IMR-90 (cell line): ENCODE measurements at regions not wholly inside any gene's neighbourhood (a gene's known extent, or its start where the extent isn't known, plus 50 kb on each side); places are given as distances from the start of the nearest gene placed in this dataset.
A peak's percentile ranks its signal among the peaks of the same experiment; 100 is the strongest.

ENCODE experiments used
- ATAC-seq: fragments of 200-7000 bp; cut with Tn5 transposase; 2 replicates; pipeline ENCODE4 v1.9.1; 2020; ENCODE audit warnings: low read depth, mild to moderate bottlenecking, moderate library complexity
- BruUV-seq: library from RNA; stranded (reverse); fragments of 400-500 nt; replicated peaks from 2 replicates; lab custom pipeline; 2021; lab: Mats Ljungman, UMichigan
- CTCF ChIA-PET: fragments of 300-600 bp; formaldehyde crosslinking; extraction: SDS; loops from one replicate; lab custom pipeline; 2021; ENCODE audit warnings: antibody characterized with exemption; lab: Yijun Ruan, JAX
- POLR2A ChIA-PET: fragments of 300-600 bp; sonication (Branson Sonifier 250); formaldehyde crosslinking; loops from one replicate; lab custom pipeline; 2022; ENCODE audit warnings: antibody characterized with exemption; ENCODE audit not compliant: unreplicated experiment; lab: Charles Lee
- DNase-seq: peaks from one replicate; pipeline ENCODE4 v3.0.0; 2013
- H2AFZ ChIP-seq: replicated peaks from 2 replicates; pipeline ENCODE3; 2013; ENCODE audit warnings: low read length, mild to moderate bottlenecking; ENCODE audit not compliant: poor library complexity
- H2AK5ac ChIP-seq: 2 replicates; pipeline ENCODE4 v1.6.1; 2013; ENCODE audit warnings: low read depth, low read length, inconsistent platforms
- H2AK9ac ChIP-seq: replicated peaks from 2 replicates; pipeline ENCODE3; 2013; ENCODE audit warnings: mild to moderate bottlenecking, low read depth, low read length, moderate library complexity; ENCODE audit not compliant: poor library complexity
- H2BK120ac ChIP-seq: 2 replicates; pipeline ENCODE4 v1.6.1; 2013; ENCODE audit warnings: low read depth, low read length, inconsistent platforms
- H2BK15ac ChIP-seq: 3 replicates; pipeline ENCODE4 v1.6.1; 2013; ENCODE audit warnings: low read depth, low read length, inconsistent platforms
- H2BK20ac ChIP-seq: 2 replicates; pipeline ENCODE4 v1.6.1; 2013; ENCODE audit warnings: low read depth, mild to moderate bottlenecking, inconsistent platforms, low read length, moderate library complexity
- H2BK5ac ChIP-seq: 2 replicates; pipeline ENCODE4 v1.6.1; 2013; ENCODE audit warnings: mild to moderate bottlenecking, low read depth, low read length, inconsistent platforms; ENCODE audit not compliant: poor library complexity, severe bottlenecking
- H3K14ac ChIP-seq: replicated peaks from 2 replicates; pipeline ENCODE4 v1.6.1; 2013; ENCODE audit warnings: low read depth, low read length, inconsistent platforms
- H3K18ac ChIP-seq: 2 replicates; pipeline ENCODE4 v1.6.1; 2013; ENCODE audit warnings: low read depth, low read length, control low read depth
- H3K23ac ChIP-seq: 2 replicates; pipeline ENCODE4 v1.6.1; 2013; ENCODE audit warnings: low read depth, low read length, inconsistent platforms
- H3K27ac ChIP-seq: 2 replicates; pipeline ENCODE4 v1.5.1; 2013; ENCODE audit warnings: mild to moderate bottlenecking, control low read depth, low read length; ENCODE audit not compliant: insufficient read depth
- H3K27me3 ChIP-seq: 2 replicates; pipeline ENCODE4 v1.6.1; 2013; ENCODE audit warnings: low read length; ENCODE audit not compliant: control insufficient read depth, insufficient read depth
- H3K36me3 ChIP-seq: 2 replicates; pipeline ENCODE4 v1.6.1; 2013; ENCODE audit warnings: low read length, mixed read lengths; ENCODE audit not compliant: control insufficient read depth, insufficient read depth
- H3K4ac ChIP-seq: 2 replicates; pipeline ENCODE4 v1.6.1; 2013; ENCODE audit warnings: low read depth, low read length, inconsistent platforms
- H3K4me1 ChIP-seq: 2 replicates; pipeline ENCODE4 v1.6.1; 2013; ENCODE audit warnings: low read length, mixed read lengths; ENCODE audit not compliant: control insufficient read depth, insufficient read depth
- H3K4me2 ChIP-seq: 2 replicates; pipeline ENCODE4 v1.6.1; 2013; ENCODE audit warnings: low read depth, mild to moderate bottlenecking, control low read depth, low read length, moderate library complexity
- H3K4me3 ChIP-seq: 2 replicates; pipeline ENCODE4 v1.5.1; 2013; ENCODE audit warnings: low read depth, mild to moderate bottlenecking, control low read depth, low read length, moderate library complexity; ENCODE audit not compliant: insufficient read depth
- H3K56ac ChIP-seq: 2 replicates; pipeline ENCODE4 v1.6.1; 2013; ENCODE audit warnings: low read length, inconsistent platforms; ENCODE audit not compliant: insufficient read depth; ENCODE audit errors: extremely low read depth
- H3K79me1 ChIP-seq, 2 experiments: 2 replicates each; pipeline ENCODE4 v1.6.1; 2013; ENCODE audit warnings: low read length in 2 of 2, inconsistent platforms in 1 of 2, low read depth in 1 of 2
- H3K9ac ChIP-seq: 2 replicates; pipeline ENCODE4 v1.6.1; 2013; ENCODE audit warnings: low read depth, low read length, control low read depth
- H3K9me1 ChIP-seq: 2 replicates; pipeline ENCODE4 v1.6.1; 2013; ENCODE audit warnings: low read length, inconsistent platforms; ENCODE audit not compliant: insufficient read depth
- H3K9me3 ChIP-seq: 2 replicates; pipeline ENCODE4 v1.6.1; 2013; ENCODE audit warnings: low read length; ENCODE audit not compliant: control insufficient read depth, insufficient read depth
- H4K20me1 ChIP-seq: 2 replicates; pipeline ENCODE4 v1.6.1; 2013; ENCODE audit warnings: low read length, inconsistent platforms; ENCODE audit not compliant: insufficient read depth
- H4K5ac ChIP-seq: 2 replicates; pipeline ENCODE4 v1.6.1; 2013; ENCODE audit warnings: mild to moderate bottlenecking, low read depth, low read length, control low read depth
- H4K8ac ChIP-seq, 2 experiments: 2 replicates each; pipeline ENCODE4 v1.6.1; 2013; ENCODE audit warnings: low read depth in 2 of 2, low read length in 2 of 2, control low read depth in 1 of 2, inconsistent platforms in 1 of 2
- H4K91ac ChIP-seq: 2 replicates; pipeline ENCODE4 v1.6.1; 2013; ENCODE audit warnings: low read depth, low read length, inconsistent platforms; ENCODE audit not compliant: insufficient read depth
- CEBPB ChIP-seq: IDR thresholded peaks from 2 replicates; pipeline ENCODE4 v1.6.1; 2012; ENCODE audit warnings: low read depth, low read length, improper control_type of control experiment
- CHD1 ChIP-seq: IDR thresholded peaks from 2 replicates; pipeline ENCODE4 v1.6.1; 2012; ENCODE audit warnings: low read depth, low read length, improper control_type of control experiment
- NFE2L2 ChIP-seq: fragments of 150-350 bp; IDR thresholded peaks from 2 replicates; pipeline ENCODE4 v1.6.1; 2016; ENCODE audit warnings: low read depth, mild to moderate bottlenecking, low read length
- WGBS, 2 experiments: methylation state at CpG; one replicate each; pipeline versions ENCODE4 v1.1.5 to v1.1.7; 2013; ENCODE audit warnings: missing lambda C conversion rate in 2 of 2; ENCODE audit not compliant: insufficient read length in 1 of 2; ENCODE audit errors: extremely low coverage in 2 of 2; 5-methylcytosine and 5-hydroxymethylcytosine counted together
- dilution Hi-C: fragments of 300-500 bp; cut with HindIII; formaldehyde crosslinking; loops from one replicate; pipeline ENCODE4 v1.14.3; 2018; ENCODE audit warnings: low sequenced_read_pairs; ENCODE audit not compliant: unreplicated experiment
- in situ Hi-C: fragments of 300-500 bp; cut with MboI; formaldehyde crosslinking; loops from 3 replicates; pipeline ENCODE4 v1.14.3; 2019; ENCODE audit warnings: low sequenced_read_pairs, inconsistent platforms, mixed read lengths
- intact Hi-C: fragments of 100-400 bp; cut with micrococcal nuclease; formaldehyde crosslinking; loops from 2 replicates; pipeline ENCODE4 v1.10.0; 2022

- Histone ChIP-seq H3K9me1 (peaks cover 5% of the 10 kb centered on the region), H4K5ac (no peak overlapping the region), H3K9ac (no peak overlapping the region), H2AK5ac (0 out of 2 replicates have a peak overlapping the region, but pooled peaks have one; percentile 13), H3K4me3 (no peak overlapping the region), H2BK120ac (no peak overlapping the region), H4K8ac (no peak overlapping the region), H4K20me1 (no peaks in the 10 kb centered on the region), H3K4me1 (peaks cover 5% of the 10 kb centered on the region), H3K14ac (no peak overlapping the region), H4K91ac (no peak overlapping the region), H2BK20ac (no peak overlapping the region), H3K9me3 (no peaks in the 10 kb centered on the region; the same call in 1 of the 2 replicates), H3K56ac (no peak overlapping the region), H2BK5ac (no peak overlapping the region), H3K23ac (no peak overlapping the region), H2AK9ac (no peak overlapping the region), H3K4ac (no peak overlapping the region), H3K4me2 (no peak overlapping the region), H3K18ac (no peak overlapping the region), H3K36me3 (no peaks in the 10 kb centered on the region), H3K27ac (no peak overlapping the region), H2BK15ac (no peak overlapping the region), H3K79me1 (no peaks in the 10 kb centered on the region), H2AFZ (no peak overlapping the region), H3K27me3 (peaks cover 10% of the 10 kb centered on the region)
- DNase-seq (no peak), ATAC-seq (no peak)
- 75% methylated on average over 4 of the region's 6 CpGs; no CpG with 5 or more reads in 1 of the 2 experiments for WGBS, 2 experiments
- TF ChIP-seq CHD1 (no peak), CEBPB (no peak), NFE2L2 (no peak)
- CTCF ChIA-PET, result no interaction called here
- POLR2A ChIA-PET, result no interaction called here
- dilution Hi-C loops, result no loop called here
- intact Hi-C loops, result no loop called here
- no TSS peak for BruUV-seq
- in situ Hi-C loops, result no loop called here
These were observed 225.9 kb upstream of the MAP3K1 start for GRCh38 chr5:56589481-56589860.
